A549 (cell line): ENCODE measurements at regions not wholly inside any gene's neighbourhood (a gene's known extent, or its start where the extent isn't known, plus 50 kb on each side); places are given as distances from the start of the nearest gene placed in this dataset.

Experiments
- ATAC-seq, 2 experiments: fragments of 200-7000 bp in 1 of 2; fragments of >200 bp in 1 of 2; cut with Nextera tagmentation in 1 of 2; cut with Tn5 transposase in 1 of 2; 3 replicates each; pipeline versions ENCODE4 v1.8.0 to v1.9.1; 2018 to 2020; ENCODE audit warnings: mild to moderate bottlenecking in 1 of 2, moderate library complexity in 1 of 2
- CTCF ChIA-PET: fragments of 300-600 bp; sonication (Branson Sonifier 250); formaldehyde crosslinking; extraction: SDS; loops from one replicate; lab custom pipeline; 2021; ENCODE audit warnings: antibody characterized with exemption, inconsistent platforms; lab: Yijun Ruan, JAX
- POLR2A ChIA-PET: fragments of 350-600 bp; formaldehyde crosslinking; extraction: SDS; loops from one replicate; lab custom pipeline; 2021; ENCODE audit warnings: antibody characterized with exemption, inconsistent platforms; lab: Yijun Ruan, JAX
- DNase-seq, 2 experiments: peaks; one replicate each; pipeline versions ENCODE4 v3.0.0 to v3.0.0-alpha.2; 2011 to 2016; ENCODE audit warnings: low read depth in 1 of 2, low spot score in 1 of 2
- FAIRE-seq: peaks from 2 replicates; lab custom pipeline; 2011; peaks lifted over from hg19 to GRCh38; lab: Jason Lieb, UNC
- H3K27ac ChIP-seq, 2 experiments: fragments of >200 bp; sonication (Bioruptor Twin); formaldehyde crosslinking; 3 replicates each; pipeline ENCODE4 v1.5.1; 2016 to 2017
- H3K4me1 ChIP-seq: fragments of >200 bp; sonication (Bioruptor Twin); formaldehyde crosslinking; 3 replicates; pipeline ENCODE4 v1.6.1; 2016
- H3K4me2 ChIP-seq: fragments of >200 bp; sonication (Bioruptor Twin); formaldehyde crosslinking; 3 replicates; pipeline ENCODE4 v1.6.1; 2016
- H3K4me3 ChIP-seq: fragments of >200 bp; sonication (Bioruptor Twin); formaldehyde crosslinking; 3 replicates; pipeline ENCODE4 v1.5.1; 2016
- H3K9me3 ChIP-seq: fragments of >200 bp; sonication (Bioruptor Twin); formaldehyde crosslinking; 3 replicates; pipeline ENCODE4 v1.6.1; 2016
- CBX2 ChIP-seq: fragments of 200-600 bp; sonication (generic); IDR thresholded peaks from 2 replicates; pipeline ENCODE4 v1.6.1; 2016; ENCODE audit warnings: low read depth, mild to moderate bottlenecking, borderline replicate concordance
- CBX8 ChIP-seq: fragments of 200-600 bp; sonication (generic); IDR thresholded peaks from 2 replicates; pipeline ENCODE4 v1.6.1; 2016
- CHD2 ChIP-seq: fragments of 150-350 bp; IDR thresholded peaks from 2 replicates; pipeline ENCODE4 v1.6.1; 2014; ENCODE audit warnings: low read length; ENCODE audit not compliant: partially characterized antibody
- CTCF ChIP-seq: fragments of >200 bp; sonication (Bioruptor Twin); formaldehyde crosslinking; IDR thresholded peaks from 3 replicates; pipeline ENCODE4 v1.5.1; 2016
- E2F6 ChIP-seq: IDR thresholded peaks from 2 replicates; pipeline ENCODE4 v1.6.1; 2012; ENCODE audit warnings: low read depth, borderline replicate concordance
- ELK1 ChIP-seq: fragments of 150-350 bp; IDR thresholded peaks from 2 replicates; pipeline ENCODE4 v1.6.1; 2014; ENCODE audit warnings: low read depth, mild to moderate bottlenecking, low read length
- GATA3 ChIP-seq: IDR thresholded peaks from 2 replicates; pipeline ENCODE4 v1.6.1; 2012; ENCODE audit warnings: borderline replicate concordance
- HDAC2 ChIP-seq: fragments of 200-600 bp; sonication (generic); IDR thresholded peaks from 2 replicates; pipeline ENCODE4 v1.6.1; 2016
- HOXB13 ChIP-seq: fragments of 250-450 bp; sonication (Bioruptor Pico); IDR thresholded peaks from 2 replicates; pipeline ENCODE4 v1.5.0; 2020; ENCODE audit warnings: low read depth, mild to moderate bottlenecking, moderate library complexity
- HOXB5 ChIP-seq: fragments of 250-450 bp; sonication (Bioruptor Pico); IDR thresholded peaks from 2 replicates; pipeline ENCODE4 v1.5.0; 2020; ENCODE audit warnings: mild to moderate bottlenecking, moderate library complexity
- JUN ChIP-seq, 2 experiments: fragments of >200 bp; sonication (Bioruptor Twin); formaldehyde crosslinking; IDR thresholded peaks; 2 replicates in 1 of 2; 3 replicates in 1 of 2; pipeline ENCODE4 v1.6.1; 2016 to 2017
- JUNB ChIP-seq: fragments of >200 bp; sonication (Bioruptor Twin); formaldehyde crosslinking; IDR thresholded peaks from 2 replicates; pipeline ENCODE4 v1.6.1; 2016
- MAFK ChIP-seq: fragments of 450-650 bp; IDR thresholded peaks from 2 replicates; pipeline ENCODE4 v1.6.1; 2014; ENCODE audit not compliant: partially characterized antibody
- MYC ChIP-seq: IDR thresholded peaks from 2 replicates; pipeline ENCODE4 v1.6.1; 2012; ENCODE audit warnings: mild to moderate bottlenecking, inconsistent platforms, low read length, improper control_type of control experiment, borderline replicate concordance
- NR3C1 ChIP-seq: fragments of >200 bp; sonication (Bioruptor Twin); formaldehyde crosslinking; IDR thresholded peaks from 3 replicates; pipeline ENCODE4 v1.6.1; 2017
- PBX3 ChIP-seq: IDR thresholded peaks from 2 replicates; pipeline ENCODE4 v1.6.1; 2012
- PHF8 ChIP-seq: fragments of 200-600 bp; sonication (generic); IDR thresholded peaks from 2 replicates; pipeline ENCODE4 v1.6.1; 2016; ENCODE audit warnings: low read depth, mild to moderate bottlenecking, antibody characterized with exemption, moderate library complexity, borderline replicate concordance
- RAD21 ChIP-seq, 2 experiments: fragments of >200 bp in 1 of 2; sonication (Bioruptor Twin) in 1 of 2; formaldehyde crosslinking in 1 of 2; IDR thresholded peaks in 1 of 2; conservative IDR thresholded peaks in 1 of 2; 2 replicates in 1 of 2; 3 replicates in 1 of 2; pipeline ENCODE4 v1.6.1; 2012 to 2018; ENCODE audit warnings: inconsistent platforms in 1 of 2
- TFCP2L1 ChIP-seq: fragments of 250-450 bp; sonication (Bioruptor Pico); IDR thresholded peaks from 2 replicates; pipeline ENCODE4 v1.5.0; 2021; ENCODE audit warnings: mild to moderate bottlenecking
- USF2 ChIP-seq: fragments of 450-650 bp; IDR thresholded peaks from 2 replicates; pipeline ENCODE4 v1.6.1; 2014; ENCODE audit warnings: antibody characterized with exemption
- WGBS: methylation state at CpG from one replicate; pipeline ENCODE4 v1.1.6; 2017; ENCODE audit errors: missing lambda C conversion rate; 5-methylcytosine and 5-hydroxymethylcytosine counted together
- TF ChIP-seq, protein P1 (sequence below): fragments of >200 bp; sonication (Bioruptor Twin); formaldehyde crosslinking; IDR thresholded peaks from 3 replicates; pipeline ENCODE4 v1.6.1; 2016
- TF ChIP-seq, protein P2 (sequence below): fragments of 250-450 bp; sonication (Bioruptor Pico); IDR thresholded peaks from 2 replicates; pipeline ENCODE4 v1.5.0; 2021; ENCODE audit warnings: mild to moderate bottlenecking, moderate library complexity, borderline replicate concordance

DNA sequence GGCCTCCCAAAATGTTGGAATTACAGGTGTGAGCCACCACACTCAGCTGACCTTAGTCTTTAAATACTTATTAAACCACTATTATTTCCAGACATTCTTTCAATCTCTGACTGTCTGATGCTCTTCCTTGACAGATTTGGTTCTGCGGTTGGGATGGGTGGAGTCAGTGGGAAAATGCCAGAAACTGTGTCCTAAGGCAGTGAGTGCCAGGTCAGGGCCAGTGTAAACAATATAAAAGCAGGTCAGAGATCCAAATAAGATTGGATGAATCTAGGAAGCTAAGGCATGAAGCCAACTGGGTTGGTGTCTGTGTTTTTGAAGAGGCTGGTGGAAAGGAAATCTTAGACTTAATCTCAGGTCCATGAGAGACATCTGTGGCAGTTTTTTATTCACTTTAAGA lies 74.7 kb downstream of the KLF5 start (continued):
- 0 out of 5 replicates have a peak, but pooled peaks of 1 of the 2 experiments have one; percentile 27 for TF ChIP-seq RAD21 (conservative IDR thresholded peaks at IDR 0.05 in 1 of 2, IDR thresholded peaks at IDR 0.05 in 1 of 2)
- TF ChIP-seq, protein P1, sequence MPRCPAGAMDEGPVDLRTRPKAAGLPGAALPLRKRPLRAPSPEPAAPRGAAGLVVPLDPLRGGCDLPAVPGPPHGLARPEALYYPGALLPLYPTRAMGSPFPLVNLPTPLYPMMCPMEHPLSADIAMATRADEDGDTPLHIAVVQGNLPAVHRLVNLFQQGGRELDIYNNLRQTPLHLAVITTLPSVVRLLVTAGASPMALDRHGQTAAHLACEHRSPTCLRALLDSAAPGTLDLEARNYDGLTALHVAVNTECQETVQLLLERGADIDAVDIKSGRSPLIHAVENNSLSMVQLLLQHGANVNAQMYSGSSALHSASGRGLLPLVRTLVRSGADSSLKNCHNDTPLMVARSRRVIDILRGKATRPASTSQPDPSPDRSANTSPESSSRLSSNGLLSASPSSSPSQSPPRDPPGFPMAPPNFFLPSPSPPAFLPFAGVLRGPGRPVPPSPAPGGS, result no peak
- peak; percentile 88 for TF ChIP-seq GATA3
- TF ChIP-seq NR3C1, result no peak
- no peak for TF ChIP-seq CTCF
- no peak for TF ChIP-seq ELK1
- 0 out of 5 replicates have a peak, but pooled peaks of 1 of the 2 experiments have one; percentile 17 for TF ChIP-seq JUN (IDR thresholded peaks at IDR 0.05)

GRCh38 chr13:73131247-73131646 lies 72.4 kb downstream of the KLF5 start:
- 85% methylated on average over 4 of the region's 4 CpGs for WGBS
- ChIA-PET POLR2A (no interaction called here), CTCF (interaction anchor here (1.0 kb wide), 1 partner anchor 92 kb away, joined by 3 read pairs; no protein-coding TSS in a partner anchor)
- no peak overlapping the region for H3K4me2 ChIP-seq
- FAIRE-seq (no peak), ATAC-seq (no peak), DNase-seq (no peak)
- TF ChIP-seq PBX3, result no peak
- no peak for TF ChIP-seq E2F6
- no peak for TF ChIP-seq HDAC2
- TF ChIP-seq CHD2, result no peak
- no peak for TF ChIP-seq JUNB
- TF ChIP-seq JUN (IDR thresholded peaks at IDR 0.05), result no peak
- no peak for TF ChIP-seq HOXB5 (CRISPR knock-in tag)
- no peak for TF ChIP-seq USF2
- no peak for TF ChIP-seq MYC
- TF ChIP-seq, protein P2, sequence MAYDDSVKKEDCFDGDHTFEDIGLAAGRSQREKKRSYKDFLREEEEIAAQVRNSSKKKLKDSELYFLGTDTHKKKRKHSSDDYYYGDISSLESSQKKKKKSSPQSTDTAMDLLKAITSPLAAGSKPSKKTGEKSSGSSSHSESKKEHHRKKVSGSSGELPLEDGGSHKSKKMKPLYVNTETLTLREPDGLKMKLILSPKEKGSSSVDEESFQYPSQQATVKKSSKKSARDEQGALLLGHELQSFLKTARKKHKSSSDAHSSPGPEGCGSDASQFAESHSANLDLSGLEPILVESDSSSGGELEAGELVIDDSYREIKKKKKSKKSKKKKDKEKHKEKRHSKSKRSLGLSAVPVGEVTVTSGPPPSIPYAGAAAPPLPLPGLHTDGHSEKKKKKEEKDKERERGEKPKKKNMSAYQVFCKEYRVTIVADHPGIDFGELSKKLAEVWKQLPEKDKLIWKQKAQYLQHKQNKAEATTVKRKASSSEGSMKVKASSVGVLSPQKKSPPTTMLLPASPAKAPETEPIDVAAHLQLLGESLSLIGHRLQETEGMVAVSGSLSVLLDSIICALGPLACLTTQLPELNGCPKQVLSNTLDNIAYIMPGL, result no peak
- TF ChIP-seq MAFK, result no peak
- no peak for TF ChIP-seq HOXB13 (CRISPR knock-in tag)
- TF ChIP-seq CBX8, result no peak
- no peak for TF ChIP-seq GATA3
- no peak for TF ChIP-seq RAD21 (conservative IDR thresholded peaks at IDR 0.05 in 1 of 2, IDR thresholded peaks at IDR 0.05 in 1 of 2)
- no peak for TF ChIP-seq CBX2
- no peak for TF ChIP-seq TFCP2L1
- TF ChIP-seq PHF8, result no peak
- peaks cover 15% of the 10 kb centered on the region for H3K4me1 ChIP-seq
- H3K4me3 ChIP-seq, result no peak overlapping the region
- 0 out of 3 replicates have a peak, but pooled peaks cover 5% of the 10 kb centered on the region for H3K9me3 ChIP-seq
- H3K27ac ChIP-seq, result 0 out of 6 replicates have a peak overlapping the region, but pooled peaks of 1 of the 2 experiments have one; percentile 38
